ENCODE measurements at regions not wholly inside any gene's neighbourhood (a gene's known extent, or its start where the extent isn't known, plus 50 kb on each side); places are given as distances from the start of the nearest gene placed in this dataset.

GRCh38 chr1:29812408-29813135 lies 576.2 kb downstream of the PTPRU start:
- intact Hi-C loops (cut with micrococcal nuclease; ENCODE audit: unreplicated experiment) (no loop called here), in situ Hi-C loops (cut with HindIII; ENCODE audit: extremely low pct_ligation_motif_present, low pct_unique_long_range_greater_than_20kb) (no loop called here)
- no peaks in the 10 kb centered on the region for H4K20me1 ChIP-seq (ENCODE audit: insufficient read depth, low read length)
- DNase-seq (ENCODE audit: low spot score) (no peak), FAIRE-seq (no peak), ATAC-seq (no peak)
- no peak overlapping the region for H2AFZ ChIP-seq (ENCODE audit: low read length)
- H3K79me2 ChIP-seq (ENCODE audit: insufficient read depth, low read length): no peaks in the 10 kb centered on the region
- H3K27me3 ChIP-seq (ENCODE audit: control insufficient read depth in 1 of 2, insufficient read depth in 2 of 2, low read length in 2 of 2): peaks cover 0 to 10% of the 10 kb centered on the region in 2 experiments; a peak in 2 of 5 replicates
- no peak overlapping the region for H3K9ac ChIP-seq (ENCODE audit: insufficient read depth, low read depth, low read length)
- H3K4me1 ChIP-seq (ENCODE audit: insufficient read depth, low read length): no peaks in the 10 kb centered on the region
- no peaks in the 10 kb centered on the region for H3K36me3 ChIP-seq (replicated peaks in 1 of 2; ENCODE audit: control insufficient read depth in 1 of 2, insufficient read depth in 2 of 2, low read length in 2 of 2)
- 9% methylated on average over 9 of the region's 10 CpGs for WGBS (ENCODE audit: low lambda C conversion rate)
- ChIA-PET CTCF (ENCODE audit: low intra/inter-chr PET ratio, low total read pairs) (no interaction called here), POLR2A (no interaction called here)
- TF ChIP-seq PRMT3 (CRISPR knock-in tag; IDR thresholded peaks at IDR 0.05; ENCODE audit: borderline replicate concordance, low read depth): no peak
- TF ChIP-seq ZNF512 (CRISPR knock-in tag; IDR thresholded peaks at IDR 0.05): no peak
- TF ChIP-seq, protein P1, sequence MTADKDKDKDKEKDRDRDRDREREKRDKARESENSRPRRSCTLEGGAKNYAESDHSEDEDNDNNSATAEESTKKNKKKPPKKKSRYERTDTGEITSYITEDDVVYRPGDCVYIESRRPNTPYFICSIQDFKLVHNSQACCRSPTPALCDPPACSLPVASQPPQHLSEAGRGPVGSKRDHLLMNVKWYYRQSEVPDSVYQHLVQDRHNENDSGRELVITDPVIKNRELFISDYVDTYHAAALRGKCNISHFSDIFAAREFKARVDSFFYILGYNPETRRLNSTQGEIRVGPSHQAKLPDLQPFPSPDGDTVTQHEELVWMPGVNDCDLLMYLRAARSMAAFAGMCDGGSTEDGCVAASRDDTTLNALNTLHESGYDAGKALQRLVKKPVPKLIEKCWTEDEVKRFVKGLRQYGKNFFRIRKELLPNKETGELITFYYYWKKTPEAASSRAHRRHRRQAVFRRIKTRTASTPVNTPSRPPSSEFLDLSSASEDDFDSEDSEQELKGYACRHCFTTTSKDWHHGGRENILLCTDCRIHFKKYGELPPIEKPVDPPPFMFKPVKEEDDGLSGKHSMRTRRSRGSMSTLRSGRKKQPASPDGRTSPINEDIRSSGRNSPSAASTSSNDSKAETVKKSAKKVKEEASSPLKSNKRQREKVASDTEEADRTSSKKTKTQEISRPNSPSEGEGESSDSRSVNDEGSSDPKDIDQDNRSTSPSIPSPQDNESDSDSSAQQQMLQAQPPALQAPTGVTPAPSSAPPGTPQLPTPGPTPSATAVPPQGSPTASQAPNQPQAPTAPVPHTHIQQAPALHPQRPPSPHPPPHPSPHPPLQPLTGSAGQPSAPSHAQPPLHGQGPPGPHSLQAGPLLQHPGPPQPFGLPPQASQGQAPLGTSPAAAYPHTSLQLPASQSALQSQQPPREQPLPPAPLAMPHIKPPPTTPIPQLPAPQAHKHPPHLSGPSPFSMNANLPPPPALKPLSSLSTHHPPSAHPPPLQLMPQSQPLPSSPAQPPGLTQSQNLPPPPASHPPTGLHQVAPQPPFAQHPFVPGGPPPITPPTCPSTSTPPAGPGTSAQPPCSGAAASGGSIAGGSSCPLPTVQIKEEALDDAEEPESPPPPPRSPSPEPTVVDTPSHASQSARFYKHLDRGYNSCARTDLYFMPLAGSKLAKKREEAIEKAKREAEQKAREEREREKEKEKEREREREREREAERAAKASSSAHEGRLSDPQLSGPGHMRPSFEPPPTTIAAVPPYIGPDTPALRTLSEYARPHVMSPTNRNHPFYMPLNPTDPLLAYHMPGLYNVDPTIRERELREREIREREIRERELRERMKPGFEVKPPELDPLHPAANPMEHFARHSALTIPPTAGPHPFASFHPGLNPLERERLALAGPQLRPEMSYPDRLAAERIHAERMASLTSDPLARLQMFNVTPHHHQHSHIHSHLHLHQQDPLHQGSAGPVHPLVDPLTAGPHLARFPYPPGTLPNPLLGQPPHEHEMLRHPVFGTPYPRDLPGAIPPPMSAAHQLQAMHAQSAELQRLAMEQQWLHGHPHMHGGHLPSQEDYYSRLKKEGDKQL (CRISPR knock-in tag; IDR thresholded peaks at IDR 0.05; ENCODE audit: low read depth): no peak
- TF ChIP-seq CCAR2 (optimal IDR thresholded peaks at IDR 0.05; ENCODE audit: low read depth, low read length): no peak
- no peak for TF ChIP-seq TRIM24 (CRISPR knock-in tag; IDR thresholded peaks at IDR 0.05)
- no peak for TF ChIP-seq ATAD3A (CRISPR knock-in tag; IDR thresholded peaks at IDR 0.05)
- no peak for TF ChIP-seq ZNF644 (CRISPR knock-in tag; IDR thresholded peaks at IDR 0.05; ENCODE audit: low read depth)
- TF ChIP-seq ZSCAN30 (CRISPR knock-in tag; IDR thresholded peaks at IDR 0.05): no peak
- no peak for TF ChIP-seq ZNF326 (CRISPR knock-in tag; IDR thresholded peaks at IDR 0.05; ENCODE audit: borderline replicate concordance)
- TF ChIP-seq PAWR (CRISPR knock-in tag; IDR thresholded peaks at IDR 0.05; ENCODE audit: borderline replicate concordance): no peak
- no peak for TF ChIP-seq RORA (CRISPR knock-in tag; IDR thresholded peaks at IDR 0.05)
- no peak for TF ChIP-seq ZC3H13 (CRISPR knock-in tag; IDR thresholded peaks at IDR 0.05)
- no peak for TF ChIP-seq ZNF441 (CRISPR knock-in tag; IDR thresholded peaks at IDR 0.05; ENCODE audit: borderline replicate concordance)
- no peak for TF ChIP-seq EHMT2 (IDR thresholded peaks at IDR 0.05; ENCODE audit: borderline replicate concordance, low read depth, low read length)
- no peak for TF ChIP-seq ZNF615 (CRISPR knock-in tag; IDR thresholded peaks at IDR 0.05; ENCODE audit: borderline replicate concordance)
- no peak for TF ChIP-seq ZNF260 (CRISPR knock-in tag; IDR thresholded peaks at IDR 0.05; ENCODE audit: borderline replicate concordance, low read depth)
- H3K9me3 ChIP-seq (ENCODE audit: low read length): no peaks in the 10 kb centered on the region
- no peak overlapping the region for H3K4me3 ChIP-seq (replicated peaks in 1 of 3; ENCODE audit: insufficient read depth in 1 of 3, low read depth in 2 of 3, low read length in 3 of 3)
- H3K27ac ChIP-seq (ENCODE audit: extremely low read length, insufficient read depth, low read length): no peak overlapping the region
- no peak overlapping the region for H3K4me2 ChIP-seq (ENCODE audit: low read depth, low read length)
- BruUV-seq (replicated peaks): no TSS peak
